ENCODE measurements at regions not wholly inside any gene's neighbourhood (a gene's known extent, or its start where the extent isn't known, plus 50 kb on each side); places are given as distances from the start of the nearest gene placed in this dataset.
"Not testable (repeated sequence)": the region's sequence is repeated elsewhere in the genome, so short reads cannot be mapped to it uniquely, and the experiment has no call there.

DNA sequence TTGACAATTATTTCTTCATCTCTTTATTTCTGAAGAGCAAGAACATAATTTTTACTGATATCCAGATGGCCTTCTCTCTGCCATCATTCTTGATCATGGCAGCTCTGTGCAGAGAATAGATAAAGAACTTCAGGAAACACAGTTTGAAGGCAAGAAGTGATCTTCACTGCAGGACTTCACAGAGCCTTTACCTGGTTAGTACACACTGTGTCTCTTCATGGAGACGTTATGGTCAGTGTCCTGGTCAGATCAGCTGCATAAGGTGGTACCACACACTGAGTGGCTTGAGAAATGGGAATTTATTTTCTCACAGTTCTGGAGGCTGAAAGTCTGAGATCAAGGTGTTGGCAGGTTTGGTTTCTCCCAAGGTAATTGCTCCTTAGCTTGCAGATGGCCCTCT is 129.5 kb downstream of the UTP18 start:
- DNase-seq = no peak

DNA sequence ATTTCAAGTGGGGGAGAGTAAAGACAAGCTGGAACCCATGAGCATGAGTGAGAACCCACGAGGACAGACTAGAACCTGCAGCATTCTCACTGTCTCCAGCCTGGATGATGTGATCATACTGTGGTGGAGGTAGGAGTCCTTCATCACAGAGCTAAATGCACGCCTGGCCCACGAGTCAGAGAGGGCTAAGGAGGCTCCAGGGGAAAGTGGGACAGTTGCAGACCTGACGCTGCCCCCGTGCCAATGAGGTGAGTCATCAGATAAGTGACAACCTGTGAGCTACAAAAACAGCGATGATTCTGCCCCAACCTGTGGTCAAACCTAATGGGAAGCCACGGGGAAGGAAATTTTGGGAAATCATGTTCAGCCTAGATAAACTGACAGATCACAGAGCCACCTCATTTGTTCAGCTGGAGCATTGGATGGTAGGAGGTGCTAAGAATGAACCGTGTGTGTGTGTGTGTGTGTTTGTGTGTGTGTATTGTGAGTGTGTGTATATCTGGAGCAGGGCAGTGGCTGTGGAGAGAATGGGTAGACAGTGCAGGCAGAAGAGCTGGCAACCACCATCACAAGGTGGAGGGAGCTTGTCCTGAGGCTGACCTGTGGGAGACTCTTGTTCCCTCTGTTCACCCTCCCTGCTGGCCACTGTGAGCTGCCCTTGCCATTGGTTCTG is 131.8 kb downstream of the UTP18 start:
- no peak for DNase-seq

DNA sequence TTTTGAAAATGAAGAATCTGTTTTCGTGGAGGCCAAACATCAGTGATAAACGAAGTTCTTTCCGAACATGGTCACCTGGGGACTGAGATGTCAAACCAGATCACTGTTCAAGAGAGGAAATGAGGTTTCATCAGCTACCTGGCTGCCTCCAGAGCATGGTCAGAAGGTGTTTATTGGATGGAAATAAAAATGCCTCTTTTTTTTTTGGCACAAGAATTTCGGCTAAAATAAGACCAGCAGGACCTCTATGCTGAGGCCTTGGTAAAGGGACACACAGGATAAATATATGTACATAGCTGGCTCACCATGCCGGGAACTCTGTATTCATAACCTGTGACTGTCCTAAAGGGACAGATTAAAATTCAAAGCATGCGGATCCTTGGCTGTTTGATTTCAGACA is 135.3 kb downstream of the UTP18 start:
- no peak for DNase-seq

DNA sequence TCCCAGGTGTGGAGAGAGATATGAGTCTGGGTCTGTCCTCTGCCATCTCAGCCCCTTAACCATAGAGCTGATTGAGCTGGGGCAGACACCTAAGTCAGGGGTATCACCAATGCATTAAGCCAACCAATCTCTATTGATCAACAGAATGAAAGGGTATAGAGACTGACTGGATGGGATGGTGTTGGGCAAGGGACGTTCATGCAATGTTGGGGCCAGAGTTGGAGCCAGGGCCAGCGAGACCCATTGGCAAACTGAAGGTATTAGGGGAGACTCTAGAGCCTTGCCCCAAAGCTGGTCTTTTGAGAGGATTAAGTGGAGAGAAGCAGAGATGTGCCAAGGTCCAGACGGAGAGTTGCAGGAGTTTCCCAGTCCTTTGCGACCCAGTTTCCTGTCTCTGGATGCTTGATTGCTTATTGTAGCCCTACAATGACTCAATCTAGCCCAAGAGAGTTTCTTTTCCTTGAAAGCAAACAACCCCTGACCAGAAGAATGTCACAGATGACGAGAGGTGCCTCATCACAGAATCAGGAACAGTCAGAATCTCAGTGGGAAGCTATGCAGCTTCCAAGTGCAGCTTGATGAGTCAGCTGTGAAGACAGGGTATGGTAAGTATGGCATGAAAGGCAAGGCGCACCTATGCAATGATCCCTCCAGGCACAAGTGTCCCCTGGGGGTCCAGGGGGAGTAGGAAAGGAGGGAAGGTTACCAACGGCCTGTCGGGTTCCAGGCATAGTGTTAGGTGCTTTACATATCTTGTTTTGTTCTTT is 137.2 kb downstream of the UTP18 start:
- DNase-seq = no peak

DNA sequence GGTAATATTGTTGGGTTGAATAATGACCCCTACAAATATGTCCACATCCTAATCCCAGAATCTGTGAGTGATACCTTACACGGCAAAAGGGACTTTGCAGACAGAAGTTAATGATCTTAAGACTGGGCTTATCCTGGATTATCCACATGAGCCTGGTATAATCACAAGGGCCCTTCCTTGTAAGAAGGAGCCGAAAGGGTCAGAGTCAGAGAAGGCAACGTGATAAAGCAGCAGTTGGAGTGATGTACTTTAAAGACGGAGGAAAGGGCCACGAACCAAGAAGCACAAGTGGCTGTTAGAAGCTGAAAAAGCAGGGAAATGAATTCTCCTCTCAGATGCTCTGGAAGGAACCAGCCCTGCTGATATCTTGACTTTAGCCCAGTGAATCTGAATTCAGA is 137.8 kb downstream of the UTP18 start:
- no peak for DNase-seq

DNA sequence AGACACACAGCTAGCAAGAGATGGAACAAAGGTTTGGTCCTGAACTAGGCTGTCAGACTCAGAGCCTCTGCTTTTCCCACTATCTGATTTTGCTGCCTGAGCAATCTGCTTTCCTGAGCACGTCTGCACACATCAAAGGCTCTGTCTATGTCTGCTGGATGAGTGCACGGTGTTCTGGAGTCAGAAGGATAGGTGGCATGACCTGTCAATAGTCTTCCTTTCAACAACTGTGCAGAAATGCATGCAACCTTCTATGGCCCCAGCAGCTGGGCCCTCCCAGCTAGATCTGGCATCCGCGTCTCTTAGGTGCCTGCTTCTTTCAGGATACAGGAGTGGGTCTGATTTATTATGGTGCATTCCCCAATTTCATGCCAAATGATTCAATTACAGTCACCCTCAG is 138.3 kb downstream of the UTP18 start:
- no peak for DNase-seq

DNA sequence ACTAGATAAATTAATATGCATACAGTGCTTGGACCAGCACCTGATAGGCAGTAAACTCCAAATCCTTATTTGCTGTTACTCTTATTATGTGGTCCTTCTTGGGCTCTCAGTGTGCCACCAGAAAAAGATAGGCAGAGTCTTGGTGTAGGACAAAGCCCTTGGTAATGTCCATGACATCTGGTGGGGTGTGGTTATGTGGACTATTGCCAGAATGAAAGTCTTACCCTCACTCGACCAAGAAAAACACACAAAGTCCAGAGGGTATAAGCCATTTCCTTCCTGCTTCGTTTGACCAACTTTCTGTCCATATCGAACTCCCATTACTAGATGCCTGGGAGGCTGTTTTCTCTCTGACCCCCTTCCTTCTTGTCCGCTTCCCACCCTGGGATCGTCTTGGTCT is 140.9 kb downstream of the UTP18 start:
- DNase-seq = no peak

DNA sequence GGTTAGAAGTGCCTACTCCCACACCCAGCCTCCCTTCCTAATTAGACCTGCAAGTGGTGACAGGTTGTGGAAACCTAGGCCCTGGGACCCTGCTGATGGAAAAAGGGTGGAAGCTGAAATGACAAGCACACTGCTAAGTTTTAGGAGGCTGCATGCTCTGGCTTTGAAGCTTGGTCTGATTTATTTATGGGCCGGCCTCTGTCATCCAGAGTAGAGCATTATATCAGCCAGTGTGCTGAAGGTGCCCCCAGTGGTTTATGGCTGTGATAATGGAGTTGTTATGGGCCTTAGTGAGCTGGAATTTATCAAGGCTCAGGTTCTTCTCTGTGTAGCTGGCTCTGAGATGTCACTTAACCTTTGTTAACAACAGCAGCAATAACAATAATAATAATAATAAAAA is 142.6 kb downstream of the UTP18 start:
- DNase-seq = no peak

DNA sequence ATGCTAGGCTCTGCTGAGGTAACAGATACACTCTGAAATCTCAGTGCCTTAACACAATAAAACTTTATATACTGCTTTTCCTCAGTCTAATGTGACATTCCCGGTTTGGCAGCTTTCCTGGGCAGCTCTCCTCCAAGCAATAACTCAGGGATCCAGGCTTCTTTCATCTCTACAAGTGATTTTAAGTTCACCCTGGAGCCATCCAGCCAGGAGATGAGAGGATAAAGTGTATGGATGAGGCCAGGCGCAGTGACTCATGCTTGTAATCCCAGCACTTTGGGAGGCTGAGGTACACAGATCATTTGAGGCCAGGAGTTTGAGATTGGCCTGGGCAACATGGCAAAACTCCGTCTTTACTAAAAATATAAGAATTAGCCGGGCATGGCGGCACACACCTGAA is 147.2 kb downstream of the UTP18 start:
- DNase-seq = no peak

DNA sequence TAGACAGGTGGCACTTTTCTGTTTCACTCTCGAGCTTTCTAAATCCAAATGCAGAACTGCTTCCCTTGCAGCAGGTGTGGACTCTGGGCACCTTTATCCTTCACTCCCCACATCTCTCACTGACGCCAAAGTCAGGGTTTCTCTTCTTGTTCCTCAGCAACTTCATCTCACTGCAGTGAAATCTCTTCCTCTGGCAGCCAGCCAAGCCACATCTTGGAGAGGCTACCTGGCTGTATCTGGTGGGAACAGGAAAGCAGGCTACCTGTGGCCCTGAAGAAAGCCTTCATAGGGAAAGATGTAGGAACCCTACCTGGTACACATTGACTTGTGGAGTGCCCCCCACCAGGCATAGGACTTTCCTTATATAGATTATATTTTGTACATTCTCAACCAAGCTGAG is 159.1 kb downstream of the UTP18 start:
- no peak for DNase-seq

DNA sequence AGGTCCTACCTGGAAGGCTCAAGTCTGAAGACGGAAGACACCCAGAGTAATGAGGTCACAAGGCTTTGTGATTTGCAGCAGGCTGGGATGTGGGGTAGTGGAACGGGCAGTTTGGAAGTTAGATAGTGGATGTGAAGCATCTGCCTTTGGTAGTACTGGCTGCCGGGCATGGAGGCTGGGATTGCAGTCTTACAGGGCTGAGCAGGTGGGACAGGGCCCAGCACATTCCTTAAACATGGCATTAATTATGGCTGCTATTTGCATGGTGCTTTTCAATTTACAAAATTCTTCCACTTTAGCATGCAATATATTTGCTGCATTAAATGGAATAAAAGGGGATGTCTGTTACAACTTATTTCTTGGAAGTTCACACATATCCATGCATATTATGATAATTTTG is 161.2 kb downstream of the UTP18 start:
- no peak for DNase-seq

DNA sequence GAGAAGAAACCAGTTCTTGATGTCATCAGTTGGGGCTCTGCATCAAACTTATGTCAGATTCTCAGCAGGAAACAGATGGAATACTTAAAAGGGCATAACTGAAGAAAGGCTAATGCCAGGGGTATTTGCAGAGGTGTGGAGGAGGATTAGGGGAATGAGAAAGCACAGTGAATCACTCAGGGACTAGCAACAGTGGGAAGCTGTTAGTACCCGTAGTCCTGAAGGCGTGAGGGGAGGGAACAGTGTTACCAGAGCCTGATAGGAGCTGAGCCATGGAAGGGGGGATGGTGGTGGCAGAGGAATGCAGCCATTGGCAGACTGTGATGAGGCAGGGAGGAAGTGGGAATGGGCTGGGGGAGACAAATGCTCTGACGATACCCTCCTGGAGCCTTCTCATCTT is 162.3 kb downstream of the UTP18 start:
- no peak for DNase-seq

DNA sequence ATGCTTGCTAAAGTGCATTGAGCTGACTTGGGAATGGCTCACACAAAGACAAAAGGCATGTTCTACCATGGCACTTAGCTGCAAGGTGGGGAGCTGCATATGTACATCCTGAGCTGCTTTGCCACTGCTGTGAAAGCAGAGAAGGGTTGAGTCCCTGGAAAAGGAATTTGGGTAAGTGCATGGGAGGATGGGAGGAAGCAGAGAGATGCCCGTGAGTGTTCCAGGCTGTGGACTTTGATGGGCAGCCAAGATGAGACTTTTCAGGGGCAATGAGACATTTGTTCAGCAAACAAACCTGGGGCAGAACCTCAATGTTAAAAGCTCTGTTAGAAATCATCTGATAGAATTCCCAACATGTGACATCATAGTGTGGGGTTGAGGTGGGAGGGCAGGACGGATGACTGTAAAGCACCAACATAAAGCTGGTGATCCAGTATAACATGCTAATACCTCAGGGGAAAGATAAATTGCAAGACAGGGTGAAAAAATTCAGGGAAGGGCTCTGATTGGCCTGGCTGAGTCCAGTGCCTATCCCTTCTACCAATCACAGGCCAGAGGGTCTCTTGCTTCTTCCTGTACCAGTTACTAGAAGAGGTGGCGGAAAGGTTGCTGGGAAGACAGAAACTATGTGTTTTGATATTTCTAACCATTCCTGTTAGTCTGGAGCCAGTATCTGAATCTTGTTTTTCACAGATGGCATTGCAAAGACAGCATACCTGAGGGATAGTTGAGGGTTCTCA is 163.2 kb downstream of the UTP18 start:
- DNase-seq = no peak

DNA sequence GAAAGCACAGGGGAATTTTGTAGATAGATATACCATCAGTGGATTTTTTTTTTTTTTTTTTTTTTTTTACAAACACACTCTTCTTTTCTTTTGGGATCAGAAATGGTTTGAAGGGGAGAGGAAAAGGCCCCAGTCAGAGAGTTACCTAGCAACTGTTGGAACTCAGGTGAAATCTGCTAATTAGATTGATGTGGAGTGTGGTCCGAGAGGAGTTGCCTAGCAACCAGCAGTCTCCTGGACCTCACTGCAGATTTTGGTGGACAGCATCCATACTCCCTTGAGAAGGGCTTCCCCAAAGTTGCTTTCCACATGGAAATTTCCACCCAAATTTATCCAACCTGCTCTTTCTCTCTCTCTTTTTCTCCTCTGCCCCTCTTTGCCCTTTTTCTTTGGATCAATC is 165.4 kb downstream of the UTP18 start:
- no peak for DNase-seq

DNA sequence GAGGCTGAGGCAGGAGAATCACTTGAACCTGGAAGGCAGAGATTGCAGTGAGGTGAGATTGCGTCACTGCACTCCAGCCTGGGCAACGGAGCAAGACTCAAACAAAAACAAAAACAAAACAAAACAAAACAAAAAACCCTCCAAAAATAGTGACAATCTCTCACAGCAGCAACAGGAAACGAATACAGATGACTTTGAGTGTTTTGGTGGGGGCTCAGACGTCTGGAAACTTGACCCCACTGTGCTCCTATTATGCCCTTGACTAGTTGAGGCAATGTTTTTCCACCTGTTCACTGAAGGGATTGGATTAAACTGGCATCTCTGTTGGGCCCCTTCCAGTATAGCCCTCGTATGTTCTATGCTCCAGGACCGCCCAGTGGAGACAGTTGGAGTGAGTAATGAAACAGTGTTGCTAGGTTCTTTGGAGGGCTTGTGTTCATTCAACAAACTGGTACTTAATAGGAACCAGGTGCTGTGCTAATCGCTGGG is 167.0 kb downstream of the UTP18 start:
- DNase-seq = peak; percentile 69

DNA sequence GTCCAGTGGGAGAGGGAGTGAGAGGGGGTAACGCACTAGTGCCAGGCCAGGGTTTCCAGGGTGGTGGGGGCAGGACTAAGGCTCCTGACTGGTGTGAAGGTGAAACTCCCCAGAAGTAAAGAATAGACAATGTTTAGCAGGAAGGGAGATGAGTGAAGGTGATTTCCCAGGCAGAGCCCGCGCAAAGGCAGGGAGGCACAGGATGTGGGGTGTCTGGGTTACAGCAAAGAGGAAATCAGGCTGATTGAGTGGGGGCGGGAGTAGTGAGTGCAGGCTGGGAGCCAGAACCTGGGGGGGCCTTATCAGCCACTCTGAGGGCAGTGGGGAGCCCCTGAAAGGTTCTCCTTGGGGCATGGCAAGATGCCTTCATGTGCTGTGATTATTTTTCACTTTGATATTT is 167.5 kb downstream of the UTP18 start:
- DNase-seq = peak; percentile 89

DNA sequence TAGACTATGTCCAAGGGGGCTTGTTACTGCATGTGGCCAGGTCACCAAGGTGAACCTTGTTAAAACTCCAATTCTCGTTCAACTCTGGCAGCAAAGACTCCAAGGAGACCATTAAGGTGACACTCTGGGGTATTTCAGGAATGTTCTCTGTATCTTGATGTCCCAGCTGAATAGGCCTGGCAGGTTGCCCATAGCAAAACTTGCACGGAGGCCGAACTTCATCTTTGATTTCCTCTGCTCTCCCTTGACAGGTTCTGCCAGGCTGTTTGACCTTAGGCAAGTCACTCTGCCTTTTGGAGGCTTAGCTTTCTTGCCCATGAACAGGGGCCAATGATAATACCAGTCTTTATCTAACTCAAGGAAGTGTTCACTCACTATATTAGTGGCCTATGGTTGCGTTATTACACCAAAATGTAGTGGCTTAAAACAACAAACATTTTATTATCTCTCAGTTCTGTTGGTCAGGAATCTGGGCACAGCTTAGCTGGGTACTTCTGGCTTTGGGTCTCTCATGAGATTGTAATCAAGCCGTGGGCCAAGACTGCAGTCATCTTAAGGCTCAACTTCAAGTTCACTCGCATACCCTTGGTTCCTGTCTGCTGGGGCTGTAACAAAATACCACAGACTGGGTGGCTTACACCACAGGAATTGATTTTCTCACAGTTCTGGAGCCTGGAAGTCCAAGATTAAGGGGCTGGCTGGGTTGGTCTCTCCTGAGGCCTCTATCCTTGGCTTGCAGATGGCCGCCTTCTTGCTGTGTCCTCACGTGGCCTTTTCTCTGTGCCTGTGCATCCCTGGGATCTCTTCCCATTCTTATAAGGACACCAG is 168.5 kb downstream of the UTP18 start:
- DNase-seq = no peak

DNA sequence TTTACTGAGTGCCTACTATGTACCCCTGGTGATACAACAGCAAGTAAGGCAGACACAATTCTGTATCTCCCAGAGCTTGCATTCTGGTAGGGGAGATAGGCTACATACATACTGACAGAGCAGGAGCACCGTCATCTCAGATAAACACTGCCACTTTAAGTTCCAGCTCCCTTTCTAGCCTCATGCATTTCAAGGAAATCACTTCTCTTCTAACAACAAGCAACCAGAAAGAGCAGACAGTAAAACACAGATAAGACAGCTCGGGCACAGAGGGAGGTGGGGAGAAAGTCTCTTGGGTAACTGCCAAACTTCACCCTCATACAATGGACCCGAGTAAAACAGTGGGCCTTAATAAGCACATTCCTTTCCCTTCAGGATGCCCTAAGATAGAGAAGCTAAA is 169.6 kb downstream of the UTP18 start:
- DNase-seq = not testable (repeated sequence)

DNA sequence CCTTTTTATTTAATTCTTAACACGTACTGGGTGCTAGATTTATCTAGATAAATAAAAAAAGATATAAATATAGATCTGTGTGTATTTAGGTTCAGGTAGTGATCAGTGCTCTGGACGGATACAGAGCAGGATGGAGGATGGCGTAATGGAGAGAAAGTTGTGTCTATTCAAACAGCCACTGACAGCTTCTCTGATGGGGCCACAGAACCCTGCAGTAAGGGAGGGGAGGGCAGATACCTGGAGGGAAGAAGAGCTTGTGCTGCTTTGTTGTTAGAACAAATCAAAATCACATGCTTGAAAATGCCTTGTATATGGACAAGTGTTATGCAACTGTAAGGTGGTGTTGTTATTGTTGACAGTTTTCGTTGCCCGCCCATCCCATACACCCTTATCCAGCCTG is 170.2 kb downstream of the UTP18 start:
- DNase-seq = no peak

DNA sequence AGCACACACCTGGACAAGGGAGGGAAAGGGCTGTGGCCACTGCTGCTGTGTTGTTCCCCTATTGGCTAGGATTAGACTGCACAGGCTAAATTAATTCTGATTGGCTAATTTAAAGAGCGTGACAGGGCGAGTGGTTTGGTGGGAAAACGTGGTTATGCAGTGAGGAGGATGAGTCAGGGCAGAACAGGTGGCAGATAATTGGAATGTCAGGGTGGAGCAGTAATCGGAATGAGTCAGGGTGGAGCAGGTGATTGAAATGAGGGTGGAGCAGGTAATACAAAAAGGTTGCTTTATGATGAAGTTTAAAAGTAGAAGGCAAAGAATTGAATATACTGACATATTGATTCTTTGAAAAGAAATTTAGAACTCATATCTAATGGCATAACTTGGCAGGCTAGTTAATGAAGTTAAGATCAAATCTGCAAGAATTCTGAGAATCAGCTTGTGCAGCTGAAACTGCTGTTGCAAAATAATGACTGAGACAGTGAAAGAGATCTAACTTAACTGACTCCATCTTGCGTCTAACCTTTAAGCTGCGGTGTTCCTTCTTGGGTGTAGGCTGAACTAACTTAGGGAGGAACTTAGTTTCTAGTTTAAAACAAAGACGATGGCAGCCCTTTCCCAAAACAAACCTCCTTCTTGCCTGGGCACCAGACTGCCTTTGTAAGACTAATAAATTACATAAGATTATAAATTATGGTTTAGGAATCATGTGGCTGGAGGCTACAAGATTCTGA is 174.3 kb downstream of the UTP18 start:
- DNase-seq = no peak

DNA sequence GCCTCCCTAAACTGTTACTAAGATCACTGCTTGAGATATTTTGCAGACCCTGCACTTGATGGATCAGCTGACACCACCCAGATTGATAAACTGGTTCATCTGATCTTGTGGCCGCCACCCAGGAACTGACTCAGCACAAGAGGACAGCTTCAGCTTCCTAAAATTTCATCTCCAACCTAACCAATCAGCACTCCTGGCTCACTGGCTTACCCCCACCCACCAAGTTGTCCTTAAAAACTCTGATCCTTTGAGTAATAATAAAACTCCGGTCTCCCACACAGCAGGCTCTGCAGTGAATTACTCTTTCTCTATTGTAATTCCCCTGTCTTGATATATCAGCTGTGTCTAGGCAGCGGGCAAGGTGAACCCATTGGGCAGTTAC is 174.8 kb downstream of the UTP18 start:
- peak; percentile 76 for DNase-seq

DNA sequence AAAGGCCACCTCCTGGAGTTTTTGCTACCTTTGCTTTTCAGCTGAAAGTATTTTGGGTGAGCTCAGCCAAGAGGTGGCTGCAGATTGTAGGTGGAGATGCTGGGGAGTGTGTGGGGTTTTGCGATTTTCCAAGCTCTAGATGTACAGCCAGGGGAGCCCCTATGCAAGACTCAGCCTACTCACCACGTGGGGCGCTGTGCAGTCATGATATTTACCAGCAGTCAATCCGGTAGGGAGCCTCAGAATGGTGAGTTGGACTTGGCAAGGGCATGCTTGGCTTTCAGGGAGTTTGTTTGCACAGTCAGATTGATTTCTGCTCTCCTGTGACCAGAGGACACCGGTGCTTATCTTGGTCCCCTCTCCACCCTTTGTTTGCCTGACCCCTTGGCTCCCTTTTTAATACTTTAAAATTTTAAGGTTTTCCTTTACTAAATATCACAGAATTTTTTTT is 175.3 kb downstream of the UTP18 start:
- peak; percentile 87 for DNase-seq
